Thoracic aorta (tissue), 2 donors: ENCODE measurements at regions not wholly inside any gene's neighbourhood (a gene's known extent, or its start where the extent isn't known, plus 50 kb on each side); places are given as distances from the start of the nearest gene placed in this dataset.

ENCODE experiments used
- ATAC-seq: fragments of 150-250 bp; one replicate; pipeline ENCODE4 v1.8.0; 2017; ENCODE audit warnings: low read depth; ENCODE audit not compliant: insufficient number of reproducible peaks, low FRiP score
- DNase-seq: peaks from one replicate; pipeline ENCODE4 v3.0.0-alpha.2; 2020; ENCODE audit warnings: low spot score
- H3K27ac ChIP-seq, 2 donors: fragments of 200-600 bp; sonication (generic); 1 replicate in 1 of 2; 2 replicates in 1 of 2; pipeline ENCODE4 v1.5.1; 2016; ENCODE audit warnings: mild to moderate bottlenecking in 2 of 2, moderate library complexity in 2 of 2
- H3K27me3 ChIP-seq: fragments of 200-600 bp; sonication (generic); replicated peaks from 2 replicates; pipeline ENCODE4 v1.6.0; 2016; ENCODE audit warnings: mild to moderate bottlenecking; ENCODE audit not compliant: insufficient read depth
- H3K36me3 ChIP-seq: fragments of 200-600 bp; sonication (generic); one replicate; pipeline ENCODE4 v1.5.1; 2016
- H3K4me1 ChIP-seq, 2 donors: fragments of 200-600 bp; sonication (generic); 1 replicate in 1 of 2; 2 replicates in 1 of 2; pipeline versions ENCODE4 v1.5.1 to v1.6.0; 2016; ENCODE audit warnings: low read depth in 2 of 2, mild to moderate bottlenecking in 1 of 2; ENCODE audit not compliant: control insufficient read depth in 1 of 2
- H3K4me3 ChIP-seq: fragments of 200-600 bp; sonication (generic); 2 replicates; pipeline ENCODE4 v1.5.1; 2016; ENCODE audit warnings: mild to moderate bottlenecking
- H3K9me3 ChIP-seq: fragments of 200-600 bp; sonication (generic); 2 replicates; pipeline ENCODE4 v1.5.1; 2016
- TF ChIP-seq, protein P1 (sequence below): fragments of 200-600 bp; sonication (generic); IDR thresholded peaks from one replicate; pipeline ENCODE4 v1.5.1; 2019; ENCODE audit warnings: antibody characterized with exemption

DNA sequence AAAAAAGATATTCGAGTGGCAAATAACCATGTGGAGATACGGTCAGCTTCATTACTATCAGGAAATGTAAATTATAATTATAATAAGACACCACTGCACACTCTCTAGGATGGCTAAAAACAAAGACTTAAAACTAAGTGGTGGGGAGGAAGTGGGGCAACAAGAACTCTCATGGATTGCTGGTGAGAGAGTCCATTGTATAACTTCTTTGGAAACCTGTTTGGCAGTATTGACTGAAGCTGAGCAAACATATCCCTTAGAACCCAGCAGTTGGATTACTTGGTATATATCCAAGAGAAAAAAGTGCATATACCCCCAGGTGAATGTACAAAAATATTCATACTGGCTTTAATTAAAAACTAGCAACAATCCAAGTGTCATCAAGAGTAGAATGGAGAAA, 133.7 kb upstream of the CTBP2 start:
- no peaks in the 10 kb centered on the region for H3K36me3 ChIP-seq
- no peak for DNase-seq
- no peaks in the 10 kb centered on the region for H3K4me1 ChIP-seq
- ATAC-seq: no peak
- no peak overlapping the region for H3K27ac ChIP-seq
- no peak overlapping the region for H3K4me3 ChIP-seq
- no peaks in the 10 kb centered on the region for H3K9me3 ChIP-seq
- TF ChIP-seq, protein P1, sequence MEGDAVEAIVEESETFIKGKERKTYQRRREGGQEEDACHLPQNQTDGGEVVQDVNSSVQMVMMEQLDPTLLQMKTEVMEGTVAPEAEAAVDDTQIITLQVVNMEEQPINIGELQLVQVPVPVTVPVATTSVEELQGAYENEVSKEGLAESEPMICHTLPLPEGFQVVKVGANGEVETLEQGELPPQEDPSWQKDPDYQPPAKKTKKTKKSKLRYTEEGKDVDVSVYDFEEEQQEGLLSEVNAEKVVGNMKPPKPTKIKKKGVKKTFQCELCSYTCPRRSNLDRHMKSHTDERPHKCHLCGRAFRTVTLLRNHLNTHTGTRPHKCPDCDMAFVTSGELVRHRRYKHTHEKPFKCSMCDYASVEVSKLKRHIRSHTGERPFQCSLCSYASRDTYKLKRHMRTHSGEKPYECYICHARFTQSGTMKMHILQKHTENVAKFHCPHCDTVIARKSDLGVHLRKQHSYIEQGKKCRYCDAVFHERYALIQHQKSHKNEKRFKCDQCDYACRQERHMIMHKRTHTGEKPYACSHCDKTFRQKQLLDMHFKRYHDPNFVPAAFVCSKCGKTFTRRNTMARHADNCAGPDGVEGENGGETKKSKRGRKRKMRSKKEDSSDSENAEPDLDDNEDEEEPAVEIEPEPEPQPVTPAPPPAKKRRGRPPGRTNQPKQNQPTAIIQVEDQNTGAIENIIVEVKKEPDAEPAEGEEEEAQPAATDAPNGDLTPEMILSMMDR: no peak
- H3K27me3 ChIP-seq: no peaks in the 10 kb centered on the region

DNA sequence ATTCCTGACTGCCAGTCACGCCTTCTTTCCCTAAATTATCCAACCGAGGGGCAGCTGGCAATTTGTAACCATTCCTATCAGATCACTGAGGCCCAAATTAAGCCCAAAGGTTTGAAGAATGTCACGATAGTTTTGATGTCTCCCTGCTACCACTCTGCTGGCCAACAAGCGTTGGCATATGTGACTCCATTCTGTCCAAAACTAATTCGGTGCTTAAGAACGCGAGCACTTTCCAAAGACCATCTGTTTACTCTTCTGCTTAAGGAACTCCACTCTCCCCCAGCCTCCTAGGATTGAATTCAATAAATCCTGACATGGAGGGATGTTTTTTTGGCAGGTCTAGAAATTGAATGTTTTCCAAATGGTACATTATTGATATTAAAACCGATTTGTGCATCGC, 131.5 kb upstream of the CTBP2 start:
- Histone ChIP-seq H3K4me1 (no peaks in the 10 kb centered on the region), H3K36me3 (no peaks in the 10 kb centered on the region), H3K27me3 (no peaks in the 10 kb centered on the region), H3K4me3 (no peak overlapping the region), H3K27ac (no peak overlapping the region), H3K9me3 (no peaks in the 10 kb centered on the region)
- DNase-seq: no peak
- TF ChIP-seq, protein P1: no peak
- no peak for ATAC-seq

DNA sequence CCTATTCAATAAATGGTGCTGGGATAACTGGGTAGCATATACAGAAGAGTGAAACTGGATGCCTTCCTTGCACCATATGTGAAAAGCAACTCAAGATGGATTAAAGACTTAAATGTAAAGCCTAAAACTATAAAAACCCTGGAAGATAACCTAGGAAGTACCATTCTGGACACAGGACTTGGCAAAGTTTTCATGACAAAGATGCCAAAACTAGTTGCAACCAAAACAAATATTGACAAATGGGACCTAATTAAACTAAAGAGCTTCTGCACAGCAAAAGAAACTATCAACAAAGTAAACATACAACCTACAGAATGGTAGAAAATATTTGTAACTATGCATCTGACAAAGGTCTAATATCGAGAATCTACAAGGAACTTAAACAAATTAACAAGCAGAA, 129.1 kb upstream of the CTBP2 start:
- Histone ChIP-seq H3K4me1 (no peaks in the 10 kb centered on the region), H3K9me3 (no peaks in the 10 kb centered on the region), H3K27me3 (no peaks in the 10 kb centered on the region), H3K27ac (no peak overlapping the region), H3K4me3 (no peak overlapping the region), H3K36me3 (no peaks in the 10 kb centered on the region)
- no peak for DNase-seq
- ATAC-seq: no peak
- TF ChIP-seq, protein P1: no peak

DNA sequence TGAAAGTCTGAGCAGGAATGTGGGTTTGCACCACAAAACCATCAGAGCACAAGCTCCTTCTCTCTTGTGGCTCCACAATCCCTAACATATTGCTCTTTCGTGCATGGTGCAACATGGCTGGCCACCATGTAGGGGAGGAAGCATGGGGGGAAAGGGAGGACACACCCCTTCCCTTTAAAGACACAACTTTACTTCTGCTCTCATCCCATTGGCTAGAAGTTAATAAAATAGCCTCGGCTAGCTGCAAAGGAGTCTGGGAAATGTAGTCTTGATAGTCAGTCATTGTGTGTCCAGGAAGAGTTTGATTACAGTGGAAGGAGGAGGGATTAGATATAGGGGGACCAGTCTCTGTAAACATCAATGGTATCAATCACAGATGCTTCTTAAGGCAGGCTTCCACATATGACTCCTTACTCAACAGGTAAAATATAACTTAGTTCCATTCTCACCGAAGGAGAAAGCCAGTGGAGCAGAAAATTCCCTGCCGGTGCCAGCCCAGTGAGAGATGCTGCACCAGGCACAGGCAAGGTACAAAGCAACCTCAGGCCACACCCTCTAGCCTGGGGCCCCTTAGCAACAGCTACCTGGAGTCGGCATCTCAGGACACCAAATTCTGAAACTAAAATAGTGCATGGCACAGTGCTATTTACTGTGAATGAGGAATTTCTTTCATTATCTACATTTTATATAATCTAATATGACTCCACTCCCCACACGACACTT, 124.7 kb upstream of the CTBP2 start:
- DNase-seq: no peak
- TF ChIP-seq, protein P1: no peak
- ATAC-seq: no peak
- no peaks in the 10 kb centered on the region for H3K36me3 ChIP-seq
- H3K4me3 ChIP-seq: no peak overlapping the region
- H3K27me3 ChIP-seq: no peaks in the 10 kb centered on the region
- H3K4me1 ChIP-seq: no peaks in the 10 kb centered on the region
- H3K9me3 ChIP-seq: no peaks in the 10 kb centered on the region
- no peak overlapping the region for H3K27ac ChIP-seq

DNA sequence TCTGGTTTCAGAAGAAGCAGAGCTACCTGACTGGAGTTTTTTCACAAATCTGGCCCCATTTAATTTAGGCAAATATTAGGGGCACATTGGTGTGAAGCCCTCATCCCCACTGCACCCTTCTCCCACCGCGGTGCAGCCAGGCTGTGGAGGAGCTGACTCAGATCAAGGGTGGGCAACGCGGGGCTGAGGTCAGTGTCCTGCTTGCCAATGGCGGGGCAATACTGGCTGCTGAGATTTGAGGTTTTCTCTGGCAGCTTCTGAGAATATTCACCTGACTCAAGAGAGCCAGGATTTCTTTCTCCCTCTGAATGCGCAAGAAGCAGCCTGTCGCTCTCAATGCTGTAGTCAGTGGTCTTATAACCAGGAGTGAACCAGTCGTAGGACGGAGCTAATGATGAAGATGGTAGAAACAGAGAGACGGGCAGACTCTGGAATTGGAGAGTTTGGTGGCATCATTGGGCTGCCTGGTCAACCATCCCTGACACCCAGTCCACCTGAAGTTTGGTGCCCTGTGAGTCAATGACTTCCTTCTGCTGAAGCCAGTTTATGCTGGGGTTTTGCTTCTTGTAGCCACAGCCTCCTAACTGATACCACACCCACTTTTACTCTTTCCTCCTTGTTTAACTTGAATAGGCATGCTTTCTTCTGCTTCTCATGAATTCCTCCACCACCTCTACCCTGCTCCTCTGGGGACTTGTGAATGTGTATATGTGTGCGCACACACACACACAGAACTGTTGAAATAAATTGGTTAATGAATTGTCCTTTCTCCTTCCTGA, 123.7 kb upstream of the CTBP2 start:
- Histone ChIP-seq H3K9me3 (no peaks in the 10 kb centered on the region), H3K27ac (no peak overlapping the region), H3K4me3 (no peak overlapping the region), H3K4me1 (no peaks in the 10 kb centered on the region), H3K36me3 (no peaks in the 10 kb centered on the region), H3K27me3 (no peaks in the 10 kb centered on the region)
- TF ChIP-seq, protein P1: no peak
- no peak for ATAC-seq
- no peak for DNase-seq
